ENCODE measurements at regions not wholly inside any gene's neighbourhood (a gene's known extent, or its start where the extent isn't known, plus 50 kb on each side); places are given as distances from the start of the nearest gene placed in this dataset.

GRCh38 chr13:89740994-89741685 is 1606.3 kb upstream of the MIR17HG start:
- CTCF ChIA-PET = no interaction called here
- no TSS peak for BruUV-seq (replicated peaks)
- dilution Hi-C loops (cut with HindIII; ENCODE audit: low sequenced_read_pairs, unreplicated experiment) (no loop called here), in situ Hi-C loops (cut with MboI; ENCODE audit: low sequenced_read_pairs) (no loop called here), intact Hi-C loops (cut with micrococcal nuclease) (no loop called here)
- POLR2A ChIA-PET (ENCODE audit: unreplicated experiment) = no interaction called here
- H4K91ac ChIP-seq (ENCODE audit: insufficient read depth, low read depth, low read length) = no peak overlapping the region
- ATAC-seq (ENCODE audit: low read depth) = no peak
- H2BK20ac ChIP-seq (ENCODE audit: low read depth, low read length) = no peak overlapping the region
- H4K5ac ChIP-seq (ENCODE audit: low read depth, low read length) = no peak overlapping the region
- H3K4me2 ChIP-seq (ENCODE audit: low read depth, low read length) = no peak overlapping the region
- no peaks in the 10 kb centered on the region for H4K20me1 ChIP-seq (ENCODE audit: insufficient read depth, low read length)
- no peaks in the 10 kb centered on the region for H3K27me3 ChIP-seq (ENCODE audit: control insufficient read depth, insufficient read depth, low read length)
- no peak overlapping the region for H2AK9ac ChIP-seq (replicated peaks; ENCODE audit: low read depth, low read length, poor library complexity)
- no peaks in the 10 kb centered on the region for H3K4me1 ChIP-seq (ENCODE audit: control insufficient read depth, insufficient read depth, low read length)
- no peak for TF ChIP-seq MXI1 (IDR thresholded peaks at IDR 0.05; ENCODE audit: borderline replicate concordance, low read depth, low read length)
- TF ChIP-seq, protein P1, sequence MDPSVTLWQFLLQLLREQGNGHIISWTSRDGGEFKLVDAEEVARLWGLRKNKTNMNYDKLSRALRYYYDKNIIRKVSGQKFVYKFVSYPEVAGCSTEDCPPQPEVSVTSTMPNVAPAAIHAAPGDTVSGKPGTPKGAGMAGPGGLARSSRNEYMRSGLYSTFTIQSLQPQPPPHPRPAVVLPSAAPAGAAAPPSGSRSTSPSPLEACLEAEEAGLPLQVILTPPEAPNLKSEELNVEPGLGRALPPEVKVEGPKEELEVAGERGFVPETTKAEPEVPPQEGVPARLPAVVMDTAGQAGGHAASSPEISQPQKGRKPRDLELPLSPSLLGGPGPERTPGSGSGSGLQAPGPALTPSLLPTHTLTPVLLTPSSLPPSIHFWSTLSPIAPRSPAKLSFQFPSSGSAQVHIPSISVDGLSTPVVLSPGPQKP (IDR thresholded peaks at IDR 0.05; ENCODE audit: borderline replicate concordance, low read depth, low read length) = no peak
- TF ChIP-seq FOS (IDR thresholded peaks at IDR 0.05; ENCODE audit: low read depth, low read length) = no peak
- no peak for TF ChIP-seq CHD1 (IDR thresholded peaks at IDR 0.05; ENCODE audit: low read depth, low read length)
- TF ChIP-seq RFX5 (IDR thresholded peaks at IDR 0.05; ENCODE audit: low read depth, low read length) = no peak
- no peak for TF ChIP-seq NFE2L2 (IDR thresholded peaks at IDR 0.05; ENCODE audit: low read depth, low read length)
- TF ChIP-seq CEBPB (IDR thresholded peaks at IDR 0.05; ENCODE audit: low read depth, low read length) = no peak
- TF ChIP-seq POLR2A (IDR thresholded peaks at IDR 0.05; ENCODE audit: low read depth, low read length) = no peak
- no peak for TF ChIP-seq RCOR1 (IDR thresholded peaks at IDR 0.05; ENCODE audit: insufficient replicate concordance, low read length)
- no peak for TF ChIP-seq SMC3 (IDR thresholded peaks at IDR 0.05; ENCODE audit: low read depth, low read length)
- TF ChIP-seq MAZ (IDR thresholded peaks at IDR 0.05; ENCODE audit: borderline replicate concordance, low read depth, low read length) = no peak
- TF ChIP-seq, protein P2, sequence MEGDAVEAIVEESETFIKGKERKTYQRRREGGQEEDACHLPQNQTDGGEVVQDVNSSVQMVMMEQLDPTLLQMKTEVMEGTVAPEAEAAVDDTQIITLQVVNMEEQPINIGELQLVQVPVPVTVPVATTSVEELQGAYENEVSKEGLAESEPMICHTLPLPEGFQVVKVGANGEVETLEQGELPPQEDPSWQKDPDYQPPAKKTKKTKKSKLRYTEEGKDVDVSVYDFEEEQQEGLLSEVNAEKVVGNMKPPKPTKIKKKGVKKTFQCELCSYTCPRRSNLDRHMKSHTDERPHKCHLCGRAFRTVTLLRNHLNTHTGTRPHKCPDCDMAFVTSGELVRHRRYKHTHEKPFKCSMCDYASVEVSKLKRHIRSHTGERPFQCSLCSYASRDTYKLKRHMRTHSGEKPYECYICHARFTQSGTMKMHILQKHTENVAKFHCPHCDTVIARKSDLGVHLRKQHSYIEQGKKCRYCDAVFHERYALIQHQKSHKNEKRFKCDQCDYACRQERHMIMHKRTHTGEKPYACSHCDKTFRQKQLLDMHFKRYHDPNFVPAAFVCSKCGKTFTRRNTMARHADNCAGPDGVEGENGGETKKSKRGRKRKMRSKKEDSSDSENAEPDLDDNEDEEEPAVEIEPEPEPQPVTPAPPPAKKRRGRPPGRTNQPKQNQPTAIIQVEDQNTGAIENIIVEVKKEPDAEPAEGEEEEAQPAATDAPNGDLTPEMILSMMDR (conservative IDR thresholded peaks at IDR 0.05; ENCODE audit: low read depth, low read length) = no peak
- DNase-seq = no peak
- H3K79me1 ChIP-seq (ENCODE audit: low read depth in 1 of 2, low read length in 2 of 2) = no peaks in the 10 kb centered on the region
- no peak overlapping the region for H2AFZ ChIP-seq (replicated peaks; ENCODE audit: low read length, poor library complexity)
- no peak overlapping the region for H3K23ac ChIP-seq (ENCODE audit: low read depth, low read length)
- no peak overlapping the region for H3K4ac ChIP-seq (ENCODE audit: low read depth, low read length)
- H3K56ac ChIP-seq (ENCODE audit: extremely low read depth, insufficient read depth, low read length) = no peak overlapping the region
- H3K14ac ChIP-seq (replicated peaks; ENCODE audit: low read depth, low read length) = no peak overlapping the region
- H2BK15ac ChIP-seq (ENCODE audit: low read depth, low read length) = no peak overlapping the region
- no peak overlapping the region for H2BK120ac ChIP-seq (ENCODE audit: low read depth, low read length)
- no peak overlapping the region for H2BK5ac ChIP-seq (ENCODE audit: low read depth, low read length, poor library complexity, severe bottlenecking)
- peaks cover 3% of the 10 kb centered on the region; the same call in 1 of the 2 replicates for H3K9me3 ChIP-seq (ENCODE audit: control insufficient read depth, insufficient read depth, low read length)
- no peaks in the 10 kb centered on the region for H3K36me3 ChIP-seq (ENCODE audit: control insufficient read depth, insufficient read depth, low read length)
- WGBS, 2 experiments (ENCODE audit: extremely low coverage in 2 of 2, insufficient read length in 1 of 2) = no CpG with 5 or more reads among the region's 15 CpGs
- no peak overlapping the region for H3K4me3 ChIP-seq (ENCODE audit: insufficient read depth, low read depth, low read length)
- no peak overlapping the region for H3K27ac ChIP-seq (ENCODE audit: insufficient read depth, low read length)
- no peaks in the 10 kb centered on the region for H3K9me1 ChIP-seq (ENCODE audit: insufficient read depth, low read length)
- no peak overlapping the region for H3K9ac ChIP-seq (ENCODE audit: low read depth, low read length)
- no peak overlapping the region for H4K8ac ChIP-seq (ENCODE audit: low read depth in 2 of 2, low read length in 2 of 2)
- no peak overlapping the region for H3K18ac ChIP-seq (ENCODE audit: low read depth, low read length)
- no peak overlapping the region for H2AK5ac ChIP-seq (ENCODE audit: low read depth, low read length)

All from IMR-90 (cell line).